SKM-1 treated with dmso at 0.1 percent for 144 hours (cell line): ENCODE measurements at regions not wholly inside any gene's neighbourhood (a gene's known extent, or its start where the extent isn't known, plus 50 kb on each side); places are given as distances from the start of the nearest gene placed in this dataset.
"Not testable (repeated sequence)": the region's sequence is repeated elsewhere in the genome, so short reads cannot be mapped to it uniquely, and the experiment has no call there.

Experiments
- DNase-seq: peaks from one replicate; lab custom pipeline; 2025; ENCODE audit not compliant: unreplicated experiment; lab: John Stamatoyannopoulos, UW

- DNase-seq = no peak
Measured at GRCh38 chr3:125695688-125696087, 100.4 kb upstream of the OSBPL11 start.

GRCh38 chr3:125697126-125697525 lies 101.8 kb upstream of the OSBPL11 start:
- DNase-seq = not testable (repeated sequence)

- DNase-seq = not testable (repeated sequence)
Measured at GRCh38 chr3:125697979-125698640, 102.8 kb upstream of the OSBPL11 start.

GRCh38 chr3:125715651-125716050 lies 120.4 kb upstream of the OSBPL11 start:
- DNase-seq = no peak

GRCh38 chr3:125732151-125732550 lies 136.9 kb upstream of the OSBPL11 start:
- not testable (repeated sequence) for DNase-seq

- DNase-seq = not testable (repeated sequence)
Measured at GRCh38 chr3:125741991-125742718, 146.9 kb upstream of the OSBPL11 start.

GRCh38 chr3:125742845-125743244 lies 147.5 kb upstream of the OSBPL11 start:
- not testable (repeated sequence) for DNase-seq

- not testable (repeated sequence) for DNase-seq
Measured at GRCh38 chr3:125757050-125757449, 161.8 kb upstream of the OSBPL11 start.

GRCh38 chr3:125758641-125759130 lies 163.4 kb upstream of the OSBPL11 start:
- DNase-seq = not testable (repeated sequence)

GRCh38 chr3:125762601-125763000 lies 167.3 kb upstream of the OSBPL11 start:
- DNase-seq = not testable (repeated sequence)

- not testable (repeated sequence) for DNase-seq
Measured at GRCh38 chr3:125766285-125766826, 171.1 kb upstream of the OSBPL11 start.

GRCh38 chr3:125766931-125767330 lies 171.6 kb upstream of the OSBPL11 start:
- DNase-seq = not testable (repeated sequence)

GRCh38 chr3:125767641-125768040 lies 172.3 kb upstream of the OSBPL11 start:
- no peak for DNase-seq

- not testable (repeated sequence) for DNase-seq
Measured at GRCh38 chr3:125768821-125769220, 173.5 kb upstream of the OSBPL11 start.

- not testable (repeated sequence) for DNase-seq
Measured at GRCh38 chr3:125771506-125771905, 176.2 kb upstream of the OSBPL11 start.

- DNase-seq = not testable (repeated sequence)
Measured at GRCh38 chr3:125774433-125775034, 179.2 kb upstream of the OSBPL11 start.

- DNase-seq = not testable (repeated sequence)
Measured at GRCh38 chr3:125775106-125775505, 179.8 kb upstream of the OSBPL11 start.

GRCh38 chr3:125775606-125776294 lies 180.5 kb upstream of the OSBPL11 start:
- DNase-seq = not testable (repeated sequence)

GRCh38 chr3:125779276-125779675 lies 184.0 kb upstream of the OSBPL11 start:
- not testable (repeated sequence) for DNase-seq

GRCh38 chr3:125779918-125780317 lies 184.6 kb upstream of the OSBPL11 start:
- not testable (repeated sequence) for DNase-seq

GRCh38 chr3:125781678-125782077 lies 186.4 kb upstream of the OSBPL11 start:
- not testable (repeated sequence) for DNase-seq
